GM18499 (cell line): ENCODE measurements at regions not wholly inside any gene's neighbourhood (a gene's known extent, or its start where the extent isn't known, plus 50 kb on each side); places are given as distances from the start of the nearest gene placed in this dataset.
"Not testable (repeated sequence)": the region's sequence is repeated elsewhere in the genome, so short reads cannot be mapped to it uniquely, and the experiment has no call there.

ENCODE experiments used
- ATAC-seq: cut with Tn5 transposase; IDR thresholded peaks from one replicate; pipeline ENCODE4 v1.9.1; 2021; ENCODE audit warnings: moderate number of reproducible peaks; ENCODE audit not compliant: insufficient read depth, unreplicated experiment

- no peak for ATAC-seq
Measured at GRCh38 chr2:125324273-125324672, 1299.2 kb downstream of the CNTNAP5 start.

GRCh38 chr2:125330133-125330532, 1305.0 kb downstream of the CNTNAP5 start:
- ATAC-seq = no peak

GRCh38 chr2:125341353-125341752, 1314.6 kb upstream of the GYPC start:
- no peak for ATAC-seq

GRCh38 chr2:125353542-125353941, 1302.4 kb upstream of the GYPC start:
- ATAC-seq = not testable (repeated sequence)

- ATAC-seq = no peak
Measured at GRCh38 chr2:125364192-125364983, 1291.6 kb upstream of the GYPC start.

- no peak for ATAC-seq
Measured at GRCh38 chr2:125364984-125365265, 1291.0 kb upstream of the GYPC start.

- ATAC-seq = no peak
Measured at GRCh38 chr2:125371867-125372266, 1284.1 kb upstream of the GYPC start.

- ATAC-seq = no peak
Measured at GRCh38 chr2:125373293-125373692, 1282.7 kb upstream of the GYPC start.

DNA sequence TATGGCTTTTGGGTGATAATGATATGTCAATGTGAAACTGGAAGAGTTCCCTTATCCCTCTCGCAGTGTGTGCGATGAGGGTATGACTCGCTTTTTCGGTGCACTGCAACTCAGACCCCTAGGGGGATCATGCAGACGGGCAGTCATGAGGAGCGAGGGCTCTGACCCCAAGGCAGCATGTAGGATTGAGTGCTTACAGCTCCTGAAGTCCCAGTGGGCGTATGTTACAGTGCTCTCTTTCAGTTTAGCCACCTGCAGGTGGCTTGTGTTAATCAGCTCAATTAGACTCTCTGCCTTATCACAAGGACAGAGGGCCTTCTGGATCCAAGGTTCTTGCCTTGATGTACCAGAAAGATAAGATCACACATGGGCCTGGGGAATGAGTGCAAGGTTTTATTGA, 1269.9 kb upstream of the GYPC start:
- ATAC-seq = no peak

GRCh38 chr2:125397535-125398251, 1258.3 kb upstream of the GYPC start:
- ATAC-seq = peak; percentile 83

- ATAC-seq = no peak
Measured at GRCh38 chr2:125398738-125399524, 1257.0 kb upstream of the GYPC start.

- ATAC-seq = no peak
Measured at GRCh38 chr2:125405816-125406215, 1250.1 kb upstream of the GYPC start.

- no peak for ATAC-seq
Measured at GRCh38 chr2:125408874-125409538, 1247.0 kb upstream of the GYPC start.

- no peak for ATAC-seq
Measured at GRCh38 chr2:125418483-125418882, 1237.5 kb upstream of the GYPC start.

GRCh38 chr2:125422198-125422770, 1233.7 kb upstream of the GYPC start:
- not testable (repeated sequence) for ATAC-seq

GRCh38 chr2:125424266-125424785, 1231.6 kb upstream of the GYPC start:
- no peak for ATAC-seq

DNA sequence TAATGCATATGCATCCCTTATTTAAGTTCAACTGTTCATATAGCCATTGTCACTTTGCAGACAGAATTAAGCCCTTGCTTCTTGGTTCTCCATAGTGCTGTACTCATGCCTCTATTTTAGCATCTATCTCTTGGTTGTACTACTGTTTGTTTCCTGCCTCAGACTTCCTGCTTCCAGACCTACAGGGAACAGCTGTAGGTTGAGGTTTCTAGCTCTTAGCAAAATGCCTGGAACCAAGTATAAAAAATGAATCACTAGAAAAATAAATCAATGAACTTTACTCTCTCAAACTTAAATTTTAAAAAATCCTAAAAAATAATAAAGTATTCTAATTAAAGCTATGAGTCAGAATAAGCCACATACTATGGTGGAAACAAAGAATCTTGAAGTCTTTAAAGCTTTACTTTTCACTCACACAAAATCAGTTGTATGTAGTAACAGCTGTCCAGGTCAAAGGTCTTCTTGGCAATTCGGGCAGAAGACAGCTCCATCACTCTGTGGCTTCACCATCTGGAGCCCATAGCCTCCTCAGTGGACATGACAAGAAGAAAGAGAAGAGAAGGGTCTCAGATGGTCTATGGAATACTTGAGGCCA, 1228.1 kb upstream of the GYPC start:
- no peak for ATAC-seq

DNA sequence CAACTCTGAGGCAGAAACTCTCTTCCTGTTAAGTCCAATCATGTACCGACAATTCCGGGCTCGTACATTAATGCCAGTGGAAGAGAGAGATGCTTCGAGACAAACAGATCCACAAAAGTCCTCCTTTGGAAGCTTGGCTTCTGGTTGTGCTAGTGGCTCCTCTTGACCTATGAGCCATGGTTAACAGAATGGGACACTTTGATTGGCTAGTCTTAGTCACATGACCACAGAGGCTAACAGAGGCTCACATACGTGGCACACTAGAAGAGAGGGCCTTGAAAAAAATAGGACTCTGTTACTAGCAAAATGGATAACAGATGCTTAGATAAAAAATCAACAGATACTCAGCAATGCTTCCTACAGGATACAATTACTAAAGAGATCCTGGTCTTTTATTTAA, 1211.9 kb upstream of the GYPC start:
- no peak for ATAC-seq

DNA sequence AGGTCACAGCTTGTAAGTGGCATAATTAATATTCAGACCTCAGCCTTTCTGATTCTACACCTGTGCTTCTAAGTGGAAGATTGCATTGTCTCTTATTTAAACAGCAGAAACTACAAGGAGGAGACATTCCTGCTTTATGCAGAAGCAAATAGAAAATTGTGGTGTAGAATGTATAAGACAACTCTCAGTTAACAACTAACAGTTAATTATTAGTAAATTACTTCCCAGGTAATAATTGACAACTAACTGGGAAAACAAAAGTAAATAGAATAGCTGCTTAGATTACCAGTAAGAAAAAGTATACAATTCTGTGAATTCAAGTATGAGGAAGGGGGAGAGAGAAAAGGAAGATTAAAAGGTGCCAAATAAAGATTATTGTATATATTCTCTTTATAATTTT, 1210.5 kb upstream of the GYPC start:
- ATAC-seq = no peak

DNA sequence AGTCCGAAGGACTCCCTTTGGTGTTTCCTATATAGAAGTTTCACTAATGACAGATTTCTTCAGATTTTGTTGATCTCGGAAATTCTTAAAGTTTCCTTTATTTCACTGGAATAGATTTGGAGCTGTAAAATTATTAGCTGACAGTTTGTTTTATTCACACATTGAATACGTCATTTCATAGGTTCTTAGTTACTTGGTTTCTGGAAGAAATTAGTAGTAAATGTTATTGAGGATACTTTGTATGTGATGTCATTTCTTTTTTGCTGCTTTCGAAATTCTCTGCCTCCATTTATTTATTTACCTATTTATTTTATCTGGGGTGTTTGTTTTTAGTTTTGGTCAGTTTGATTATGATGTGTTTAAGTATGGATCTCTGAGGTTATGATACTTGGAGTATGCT, 1205.9 kb upstream of the GYPC start:
- no peak for ATAC-seq
